ENCODE measurements at regions not wholly inside any gene's neighbourhood (a gene's known extent, or its start where the extent isn't known, plus 50 kb on each side); places are given as distances from the start of the nearest gene placed in this dataset.

DNA sequence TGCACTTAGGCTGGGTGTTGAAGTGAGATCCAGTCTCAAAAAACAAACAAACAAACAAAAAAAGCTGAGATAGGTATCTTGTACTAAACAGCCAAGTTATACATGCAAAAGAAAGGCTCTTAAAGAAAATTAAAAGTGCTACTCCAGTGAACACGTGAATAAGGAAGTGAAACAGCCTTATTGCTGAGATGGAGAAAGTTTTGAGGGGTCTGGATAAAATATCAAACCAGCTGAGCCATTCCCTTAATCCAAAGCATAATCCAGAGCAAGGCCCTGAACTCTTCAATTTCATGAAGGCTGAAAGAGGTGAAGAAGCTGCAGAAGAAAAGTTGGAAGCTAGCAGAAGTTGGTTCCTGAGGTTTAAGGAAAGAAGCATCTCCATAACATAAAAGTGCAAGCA, 360.5 kb upstream of the DAB1 start:
- DNase-seq, result no peak

GRCh38 chr1:57782357-57782756, 358.5 kb upstream of the DAB1 start:
- no peak for DNase-seq

- DNase-seq, result no peak
Observed at GRCh38 chr1:57772580-57773195, 348.8 kb upstream of the DAB1 start.

GRCh38 chr1:57770772-57771171, 346.9 kb upstream of the DAB1 start:
- no peak for DNase-seq

- no peak for DNase-seq
Observed at GRCh38 chr1:57770236-57770635, 346.4 kb upstream of the DAB1 start.

DNA sequence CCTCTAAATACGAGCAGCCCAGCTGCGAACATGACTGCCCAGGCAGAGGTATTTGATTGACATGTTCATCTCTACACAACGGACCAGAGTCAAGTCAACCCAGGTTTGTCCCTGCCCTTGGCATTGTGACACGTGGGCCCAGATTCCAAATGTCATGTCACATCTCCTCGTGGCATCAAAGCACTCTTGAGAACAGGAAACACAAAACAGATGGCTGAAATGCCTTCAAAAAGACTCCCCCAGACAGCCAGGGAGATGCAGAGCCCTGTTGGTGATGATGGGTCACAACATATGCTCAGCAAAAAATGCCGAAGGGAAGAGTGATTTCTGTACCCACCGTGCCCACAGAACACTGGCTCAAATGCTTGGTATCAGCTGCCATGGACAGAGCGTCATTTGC, 337.8 kb upstream of the DAB1 start:
- DNase-seq, result no peak

- no peak for DNase-seq
Observed at GRCh38 chr1:57752843-57753242, 329.0 kb upstream of the DAB1 start.

DNA sequence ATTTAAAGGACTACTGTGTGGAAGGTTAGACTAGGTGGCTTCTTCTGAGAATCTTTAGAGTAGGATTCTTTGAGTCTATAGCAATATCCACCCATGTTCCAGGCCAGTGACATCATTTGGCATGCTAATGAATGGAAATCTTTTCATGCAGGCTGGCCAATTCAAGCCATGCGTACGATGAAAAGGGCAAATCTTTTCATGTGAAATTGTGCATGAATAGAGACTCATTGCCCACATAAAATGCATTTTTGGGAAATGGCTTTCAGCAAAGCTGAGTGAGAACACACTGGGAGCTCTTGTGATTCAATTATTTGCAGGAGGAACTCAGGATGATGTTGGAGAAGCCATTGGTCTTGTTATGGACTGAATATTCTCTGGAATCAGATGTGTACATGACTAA, 324.9 kb upstream of the DAB1 start:
- DNase-seq, result no peak

- DNase-seq, result no peak
Observed at GRCh38 chr1:57747818-57748217, 324.0 kb upstream of the DAB1 start.

DNA sequence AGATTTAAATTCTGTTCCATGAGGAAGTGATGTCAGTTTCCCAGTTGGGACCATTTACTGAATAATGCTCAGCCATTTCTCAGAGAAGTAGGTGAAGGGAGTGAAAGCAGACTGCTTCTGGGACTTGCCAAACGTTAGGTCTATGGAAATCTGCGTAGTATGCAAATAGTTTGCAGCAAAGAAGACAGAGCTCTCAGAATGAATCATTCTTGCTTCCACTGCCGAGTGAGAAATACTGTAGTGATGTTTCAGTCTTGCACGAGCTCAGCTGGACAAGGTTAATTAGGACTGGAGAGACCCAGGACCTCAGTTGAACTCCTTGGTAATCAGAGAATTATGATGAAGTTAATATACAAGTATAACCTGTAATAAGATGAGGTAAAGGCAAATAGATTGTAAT, 317.7 kb upstream of the DAB1 start:
- DNase-seq, result no peak

DNA sequence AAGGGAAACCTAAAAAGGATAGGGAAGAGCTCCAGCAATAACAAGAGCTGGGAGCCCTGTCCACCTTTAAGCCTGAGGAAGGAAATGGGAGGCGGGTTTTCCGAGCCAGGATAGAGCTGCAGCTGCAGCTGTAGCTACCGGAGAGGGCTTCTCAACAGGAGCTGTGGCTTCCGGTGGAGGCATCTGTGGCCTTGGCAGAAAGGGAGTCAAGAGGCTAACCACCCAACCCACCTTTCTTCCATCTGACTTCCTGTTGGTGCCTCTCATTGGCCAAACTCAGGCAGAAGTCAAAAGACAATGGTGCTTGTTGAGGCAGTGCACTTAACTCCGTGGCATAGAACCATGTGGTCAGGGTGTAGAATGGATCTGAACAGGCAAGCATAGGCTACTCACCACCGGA, 313.1 kb upstream of the DAB1 start:
- DNase-seq, result no peak

DNA sequence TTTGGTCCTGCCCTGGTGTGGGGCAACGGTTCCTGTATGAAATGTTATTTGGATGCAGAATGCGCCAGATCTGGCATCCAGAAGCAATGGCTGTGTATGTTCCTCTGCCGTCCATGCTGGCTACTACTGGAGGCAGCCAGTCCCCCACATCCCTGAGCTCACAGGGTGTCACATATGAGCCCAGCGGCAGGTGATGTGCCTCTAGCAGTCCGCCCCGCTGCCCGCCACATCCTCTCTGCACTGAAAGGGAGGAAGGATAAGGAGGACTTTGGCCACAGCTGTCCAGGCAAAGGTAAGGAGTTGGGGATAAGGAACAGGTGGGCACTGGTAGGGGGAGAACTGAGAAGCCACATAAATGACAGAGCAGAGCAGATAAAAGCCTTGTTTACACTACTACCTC, 305.3 kb upstream of the DAB1 start:
- DNase-seq, result no peak

DNA sequence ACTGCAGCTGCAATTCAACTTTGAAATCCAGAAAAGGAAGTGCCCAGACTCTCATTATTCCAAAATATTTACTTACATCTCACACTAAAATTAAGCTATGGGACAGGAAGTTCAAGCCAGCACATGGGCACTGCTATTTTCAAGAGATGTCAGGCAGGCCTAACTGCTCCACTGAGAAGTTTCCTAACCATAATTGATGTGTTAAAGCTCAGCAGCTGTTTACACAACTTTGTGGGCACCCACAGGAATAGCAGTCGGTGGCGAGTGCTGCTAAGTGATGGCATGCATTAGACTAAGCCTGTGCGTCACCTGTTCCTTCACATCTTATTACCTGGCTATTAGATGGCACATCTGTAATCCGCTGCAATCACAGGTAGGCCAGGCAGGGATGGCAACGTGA, 303.3 kb upstream of the DAB1 start:
- no peak for DNase-seq

DNA sequence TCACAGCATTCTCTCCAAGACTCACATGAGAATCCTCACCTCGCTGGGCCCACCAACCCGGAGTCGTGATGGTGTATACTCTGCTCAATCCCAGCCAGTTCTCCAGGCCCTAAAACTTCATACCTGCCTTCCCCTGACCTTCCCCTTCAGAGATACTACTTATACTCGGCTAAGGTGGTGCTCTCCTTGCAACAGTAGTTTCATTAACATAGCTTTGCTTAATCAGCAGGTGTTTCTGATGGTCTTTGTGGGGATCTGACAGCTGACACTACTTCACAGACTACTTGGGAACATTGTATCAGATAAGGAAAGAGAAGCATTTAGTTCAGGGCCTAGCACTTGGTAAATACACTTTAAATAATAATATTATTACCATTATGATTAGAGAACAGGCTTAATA, 301.5 kb upstream of the DAB1 start:
- no peak for DNase-seq

- DNase-seq, result no peak
Observed at GRCh38 chr1:57724535-57724934, 300.7 kb upstream of the DAB1 start.

DNA sequence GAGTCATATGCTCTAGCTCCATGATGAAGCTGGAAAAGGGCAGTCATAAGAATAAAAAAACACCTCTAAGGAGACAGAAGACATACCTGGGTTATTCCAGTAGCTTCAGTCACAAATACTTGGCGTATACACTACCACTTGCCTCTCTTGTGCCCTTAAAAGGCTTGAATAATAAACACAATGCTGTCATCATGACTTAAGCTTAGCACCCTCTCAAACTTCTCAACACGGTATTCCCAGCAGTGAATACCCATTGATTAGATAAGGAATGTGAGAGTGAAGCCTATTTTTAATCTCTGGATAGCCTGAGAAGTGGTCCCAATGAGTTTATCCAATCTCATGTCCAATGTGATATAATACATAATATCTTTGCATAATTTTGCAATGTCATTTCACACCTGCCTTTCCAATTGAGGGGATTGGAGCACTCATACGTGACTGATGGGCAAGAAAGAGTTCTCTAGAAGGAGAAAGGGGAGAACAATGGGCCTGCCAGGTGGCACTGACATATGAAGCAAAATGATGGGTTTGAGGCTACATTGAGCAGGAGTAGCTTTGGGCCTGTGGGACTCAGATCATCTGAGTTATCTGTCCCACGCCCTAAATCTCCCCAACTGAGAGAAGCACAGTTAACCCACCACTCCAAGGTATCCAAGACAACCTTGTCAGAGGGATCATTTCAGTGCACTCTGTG, 298.6 kb upstream of the DAB1 start:
- no peak for DNase-seq

DNA sequence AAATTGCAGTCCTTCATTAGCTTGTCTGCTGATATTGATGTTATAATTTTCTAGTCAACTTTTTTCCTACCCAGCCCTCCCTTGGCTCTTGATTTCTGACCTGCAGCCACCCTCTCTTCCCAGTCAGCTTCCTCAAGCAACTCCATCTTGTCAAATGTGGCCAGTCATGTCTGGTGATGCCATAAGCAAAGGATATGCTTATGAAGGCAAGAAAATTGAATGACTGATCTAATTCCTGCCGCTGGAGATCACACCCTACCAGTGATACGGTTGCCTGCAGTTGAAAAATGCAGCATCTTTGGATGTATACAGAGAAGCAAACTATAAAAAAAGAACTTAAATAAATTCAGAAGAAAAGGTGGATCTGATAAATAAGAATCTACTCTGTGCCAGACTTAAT, 297.1 kb upstream of the DAB1 start:
- DNase-seq, result no peak

GRCh38 chr1:57719274-57719673, 295.4 kb upstream of the DAB1 start:
- no peak for DNase-seq

DNA sequence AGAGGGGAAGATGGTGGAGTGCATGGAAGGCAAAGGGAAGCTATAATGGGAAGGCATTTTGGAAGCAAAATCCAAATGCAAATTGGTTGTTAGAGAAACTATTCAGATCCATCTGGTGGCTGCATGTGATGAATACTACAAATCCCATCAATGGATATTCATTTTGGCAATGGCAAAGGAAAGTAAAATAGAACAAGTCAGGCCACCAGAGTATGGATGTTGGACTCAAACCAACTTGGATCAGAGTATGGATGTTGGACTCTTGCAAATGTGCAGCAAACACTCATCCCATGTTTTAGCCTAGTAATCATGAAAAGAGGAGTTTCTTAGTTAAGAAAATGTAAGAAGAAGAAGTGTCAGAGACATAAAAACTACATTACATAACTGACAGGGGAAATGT, 289.6 kb upstream of the DAB1 start:
- DNase-seq, result no peak

DNA sequence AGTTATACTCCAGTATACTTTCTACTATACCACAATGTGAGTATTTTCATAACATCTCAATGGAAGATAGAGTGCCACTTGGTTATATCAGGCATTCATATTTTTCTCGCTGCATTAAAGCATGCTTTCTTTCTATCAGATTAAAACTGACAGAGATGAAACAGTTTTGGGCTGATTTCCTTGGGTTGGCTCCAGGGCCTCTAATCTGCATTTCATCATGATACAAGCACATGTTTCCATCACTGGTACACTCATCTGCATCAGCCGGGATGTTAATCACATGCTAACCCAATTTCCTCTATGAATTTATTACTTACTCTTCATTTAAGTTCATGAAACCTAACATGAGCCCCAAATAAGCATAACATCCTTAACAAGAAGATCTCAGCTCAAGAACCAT, 289.0 kb upstream of the DAB1 start:
- no peak for DNase-seq

- no peak for DNase-seq
Observed at GRCh38 chr1:57711326-57711725, 287.5 kb upstream of the DAB1 start.

DNA sequence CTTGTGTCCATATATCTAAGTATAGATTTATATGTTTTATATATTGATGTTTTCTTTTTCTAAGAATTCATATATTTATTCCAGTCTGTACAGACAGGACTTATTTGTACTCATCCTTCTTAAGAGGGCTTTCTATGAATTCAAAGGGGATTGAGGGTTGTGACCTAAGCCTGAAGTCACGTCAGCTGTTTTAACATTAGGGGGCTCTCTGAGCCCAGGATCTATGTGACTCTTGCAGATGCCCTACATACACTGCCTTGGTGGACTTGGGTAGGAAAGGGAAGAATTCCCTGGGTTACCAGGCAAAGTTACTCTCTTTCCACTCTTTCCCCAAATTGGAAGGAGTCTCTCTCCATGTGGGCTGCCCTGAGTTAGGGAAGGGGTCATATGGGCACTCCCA, 283.8 kb upstream of the DAB1 start:
- DNase-seq, result no peak

DNA sequence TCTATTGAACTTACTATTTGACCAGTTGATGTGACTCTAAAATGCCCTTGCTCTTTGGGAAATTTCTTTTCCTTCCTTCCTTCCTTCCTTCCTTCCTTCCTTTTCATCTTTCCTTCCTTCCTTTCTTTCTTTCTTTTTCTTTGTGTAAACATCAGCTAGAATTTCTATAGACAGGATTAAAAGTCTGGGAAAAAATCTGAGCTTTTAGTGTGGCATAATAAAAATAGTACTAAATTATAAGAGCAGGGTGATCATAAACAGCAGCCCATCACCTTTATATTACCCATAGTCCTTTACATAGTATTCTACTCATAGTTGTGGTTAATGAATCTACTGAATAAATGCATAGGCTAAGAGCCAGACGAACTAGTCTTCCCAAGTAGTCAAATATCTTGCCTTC, 281.0 kb upstream of the DAB1 start:
- DNase-seq, result no peak

DNA sequence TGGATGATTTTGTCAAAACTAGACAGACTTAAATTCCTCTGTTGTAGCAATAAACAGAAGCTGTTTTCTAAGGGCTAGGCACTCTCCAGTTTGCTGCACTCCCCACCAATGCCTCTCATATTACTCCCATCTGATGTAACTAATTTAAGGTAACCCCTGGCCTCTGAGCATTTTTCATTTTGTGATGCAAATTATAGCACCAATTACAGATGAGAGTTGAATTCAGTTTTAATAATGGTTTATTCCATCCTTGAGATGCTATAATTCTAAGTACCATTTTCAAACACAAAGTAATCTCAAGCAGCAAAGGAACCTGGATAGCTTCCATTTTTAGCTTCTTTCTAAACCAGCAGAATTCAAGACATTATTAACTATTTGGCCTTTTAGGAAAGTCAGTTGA, 280.4 kb upstream of the DAB1 start:
- DNase-seq, result no peak

- DNase-seq, result no peak
Observed at GRCh38 chr1:57696904-57697303, 273.0 kb upstream of the DAB1 start.

All from DMS79 (cell line).